MM.1S (cell line): ENCODE measurements at regions not wholly inside any gene's neighbourhood (a gene's known extent, or its start where the extent isn't known, plus 50 kb on each side); places are given as distances from the start of the nearest gene placed in this dataset.

ENCODE experiments used
- CTCF ChIP-seq: fragments of 300-600 bp; sonication (generic); IDR thresholded peaks from 2 replicates; pipeline ENCODE4 v1.5.1; 2016; ENCODE audit warnings: antibody characterized with exemption, low read length, mixed read lengths
- EZH2 ChIP-seq: fragments of 300-600 bp; sonication (generic); optimal IDR thresholded peaks from 2 replicates; pipeline ENCODE3; 2017; ENCODE audit warnings: low read depth, mild to moderate bottlenecking, antibody characterized with exemption, low read length, mixed read lengths
- EZH2phosphoT487 ChIP-seq: fragments of 300-600 bp; sonication (generic); IDR thresholded peaks from 2 replicates; pipeline ENCODE4 v1.6.1; 2018; ENCODE audit warnings: antibody characterized with exemption, low read length

DNA sequence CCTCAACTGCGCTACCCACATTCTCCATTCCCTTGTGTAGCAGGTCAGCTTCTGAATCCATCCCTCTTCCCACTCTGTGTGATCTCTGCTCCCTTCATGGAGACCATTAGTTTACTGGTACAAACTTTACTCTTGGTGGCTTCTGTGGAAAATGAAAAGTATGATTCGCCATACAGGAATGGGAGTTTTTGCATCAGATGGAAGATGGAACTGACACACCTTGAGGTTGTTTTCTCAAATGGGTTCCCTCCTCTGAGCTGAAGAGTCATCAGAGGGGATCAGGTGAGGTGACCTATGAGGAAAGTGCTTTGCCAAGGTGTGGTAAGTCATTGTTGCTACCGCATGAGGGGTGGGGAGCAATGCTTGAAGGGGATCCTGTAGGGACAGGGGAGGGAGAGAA lies 266.8 kb downstream of the INHBA start:
- TF ChIP-seq CTCF (no peak), EZH2 (no peak), EZH2phosphoT487 (no peak)
